ENCODE measurements at regions not wholly inside any gene's neighbourhood (a gene's known extent, or its start where the extent isn't known, plus 50 kb on each side); places are given as distances from the start of the nearest gene placed in this dataset.

DNA sequence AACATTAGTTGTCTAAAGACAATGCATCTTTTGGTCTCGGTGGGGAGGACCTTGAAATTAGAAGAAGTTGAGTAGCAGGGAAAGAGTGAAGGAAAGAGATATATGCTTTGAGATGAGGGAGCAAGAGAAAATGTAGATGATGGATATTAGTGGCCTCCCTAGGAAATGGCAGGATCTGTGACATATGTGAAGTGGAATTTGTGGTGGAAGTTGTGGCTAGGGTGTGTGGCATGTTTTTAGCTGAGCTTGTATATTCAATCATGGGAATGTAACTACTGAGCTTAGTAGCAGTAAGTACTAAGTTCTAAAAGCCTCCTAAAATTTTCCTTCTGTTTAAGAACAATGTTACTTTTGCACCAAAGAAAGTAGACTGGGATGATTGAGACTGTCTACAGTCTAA is 382.8 kb upstream of the CTSO start:
- H3K4me3 ChIP-seq: no peak overlapping the region
- no peak overlapping the region for H3K27ac ChIP-seq
- H3K9me3 ChIP-seq: no peaks in the 10 kb centered on the region
- no peaks in the 10 kb centered on the region for H3K36me3 ChIP-seq
- no peak for DNase-seq (ENCODE audit: low spot score in 2 of 2)
- H3K4me1 ChIP-seq: no peaks in the 10 kb centered on the region
- TF ChIP-seq POLR2A (IDR thresholded peaks at IDR 0.05) (no peak), EP300 (IDR thresholded peaks at IDR 0.05) (no peak)
- TF ChIP-seq, protein P1, sequence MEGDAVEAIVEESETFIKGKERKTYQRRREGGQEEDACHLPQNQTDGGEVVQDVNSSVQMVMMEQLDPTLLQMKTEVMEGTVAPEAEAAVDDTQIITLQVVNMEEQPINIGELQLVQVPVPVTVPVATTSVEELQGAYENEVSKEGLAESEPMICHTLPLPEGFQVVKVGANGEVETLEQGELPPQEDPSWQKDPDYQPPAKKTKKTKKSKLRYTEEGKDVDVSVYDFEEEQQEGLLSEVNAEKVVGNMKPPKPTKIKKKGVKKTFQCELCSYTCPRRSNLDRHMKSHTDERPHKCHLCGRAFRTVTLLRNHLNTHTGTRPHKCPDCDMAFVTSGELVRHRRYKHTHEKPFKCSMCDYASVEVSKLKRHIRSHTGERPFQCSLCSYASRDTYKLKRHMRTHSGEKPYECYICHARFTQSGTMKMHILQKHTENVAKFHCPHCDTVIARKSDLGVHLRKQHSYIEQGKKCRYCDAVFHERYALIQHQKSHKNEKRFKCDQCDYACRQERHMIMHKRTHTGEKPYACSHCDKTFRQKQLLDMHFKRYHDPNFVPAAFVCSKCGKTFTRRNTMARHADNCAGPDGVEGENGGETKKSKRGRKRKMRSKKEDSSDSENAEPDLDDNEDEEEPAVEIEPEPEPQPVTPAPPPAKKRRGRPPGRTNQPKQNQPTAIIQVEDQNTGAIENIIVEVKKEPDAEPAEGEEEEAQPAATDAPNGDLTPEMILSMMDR (IDR thresholded peaks at IDR 0.05): no peak
- H3K27me3 ChIP-seq: no peaks in the 10 kb centered on the region
- WGBS, 2 donors: 80 to 92% methylated on average over 1 of the region's 1 CpG

DNA sequence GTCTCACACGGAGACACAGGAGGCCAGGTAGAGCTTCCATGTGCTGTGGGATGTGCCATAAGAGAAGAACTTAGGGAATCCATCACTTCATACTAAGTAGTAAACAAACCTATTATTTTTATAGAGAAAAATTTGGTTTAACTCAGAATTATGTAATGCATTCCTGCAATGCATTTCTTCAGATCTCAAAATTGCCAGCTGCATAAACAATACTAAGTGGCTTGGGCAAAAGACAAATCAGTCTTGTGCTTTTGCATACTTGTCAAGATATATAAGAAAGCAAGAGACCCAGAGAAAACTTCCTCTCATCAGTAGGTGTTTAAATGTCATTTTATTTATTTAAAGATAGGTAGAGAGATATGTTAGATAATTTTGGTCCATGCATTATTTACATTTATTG is 382.1 kb upstream of the CTSO start:
- Histone ChIP-seq H3K27me3 (no peaks in the 10 kb centered on the region), H3K36me3 (no peaks in the 10 kb centered on the region), H3K4me1 (no peaks in the 10 kb centered on the region), H3K4me3 (no peak overlapping the region), H3K9me3 (no peaks in the 10 kb centered on the region), H3K27ac (no peak overlapping the region)
- no peak for DNase-seq (ENCODE audit: low spot score in 2 of 2)
- 75 to 95% methylated on average over 1 of the region's 1 CpG for WGBS, 2 donors
- TF ChIP-seq, protein P1 (IDR thresholded peaks at IDR 0.05): no peak
- no peak for TF ChIP-seq POLR2A (IDR thresholded peaks at IDR 0.05)
- no peak for TF ChIP-seq EP300 (IDR thresholded peaks at IDR 0.05)

DNA sequence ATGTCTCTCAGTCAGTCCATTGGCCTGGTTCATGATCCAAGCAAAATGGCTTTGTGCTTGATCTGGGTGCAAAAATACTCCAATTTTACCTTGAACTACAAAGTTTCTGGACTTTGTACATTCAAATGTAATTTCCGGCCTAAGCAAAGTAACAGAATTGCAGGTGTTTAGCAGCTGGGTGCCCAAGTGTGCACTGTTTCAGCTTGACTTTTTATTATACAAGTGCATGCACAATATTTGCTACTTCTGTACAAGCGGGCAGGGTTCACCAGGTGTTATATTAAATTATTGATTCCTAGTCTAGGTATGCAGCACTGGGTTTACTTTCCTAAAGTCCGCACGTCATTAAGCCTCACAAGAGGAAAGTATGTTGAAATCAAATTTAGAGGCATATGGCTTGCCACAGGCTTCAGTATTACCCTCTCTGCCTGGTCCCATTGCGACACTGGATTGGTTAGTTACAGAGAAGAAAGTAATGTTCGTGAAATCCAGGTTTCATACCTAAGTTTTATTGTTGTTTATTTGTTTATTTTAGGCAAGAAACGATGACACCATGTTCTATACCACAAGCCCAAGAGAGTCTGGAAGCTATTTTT is 376.9 kb upstream of the CTSO start:
- TF ChIP-seq EP300 (IDR thresholded peaks at IDR 0.05): no peak
- TF ChIP-seq, protein P1 (IDR thresholded peaks at IDR 0.05): no peak
- TF ChIP-seq POLR2A (IDR thresholded peaks at IDR 0.05): no peak
- 77 to 79% methylated on average over 7 of the region's 7 CpGs for WGBS, 2 donors
- Histone ChIP-seq H3K27ac (no peak overlapping the region), H3K36me3 (no peaks in the 10 kb centered on the region), H3K4me3 (no peak overlapping the region), H3K27me3 (no peaks in the 10 kb centered on the region), H3K9me3 (no peaks in the 10 kb centered on the region), H3K4me1 (no peaks in the 10 kb centered on the region)
- DNase-seq (ENCODE audit: low spot score in 2 of 2): no peak

DNA sequence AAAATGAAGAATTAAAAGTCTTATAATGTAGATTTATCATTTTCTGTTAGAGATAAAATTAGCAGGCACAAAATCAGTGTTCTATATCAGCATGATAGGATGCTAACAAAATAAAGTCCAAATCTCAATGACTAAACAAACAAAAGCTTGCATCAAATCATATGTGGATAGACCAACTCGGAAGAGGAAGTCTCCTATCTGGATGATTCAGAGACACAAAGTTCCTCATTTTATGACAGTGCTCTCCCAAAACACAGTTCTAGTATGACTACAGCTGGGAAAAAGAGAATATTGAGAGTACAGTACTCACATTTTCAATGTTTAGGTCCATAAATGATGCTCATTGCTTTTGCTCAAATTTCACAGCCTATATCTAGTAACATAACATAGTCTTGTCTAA is 376.1 kb upstream of the CTSO start:
- WGBS, 2 donors: 46% methylated on average over 1 of the region's 1 CpG
- TF ChIP-seq, protein P1 (IDR thresholded peaks at IDR 0.05): no peak
- TF ChIP-seq EP300 (IDR thresholded peaks at IDR 0.05): no peak
- TF ChIP-seq POLR2A (IDR thresholded peaks at IDR 0.05): no peak
- no peaks in the 10 kb centered on the region for H3K36me3 ChIP-seq

DNA sequence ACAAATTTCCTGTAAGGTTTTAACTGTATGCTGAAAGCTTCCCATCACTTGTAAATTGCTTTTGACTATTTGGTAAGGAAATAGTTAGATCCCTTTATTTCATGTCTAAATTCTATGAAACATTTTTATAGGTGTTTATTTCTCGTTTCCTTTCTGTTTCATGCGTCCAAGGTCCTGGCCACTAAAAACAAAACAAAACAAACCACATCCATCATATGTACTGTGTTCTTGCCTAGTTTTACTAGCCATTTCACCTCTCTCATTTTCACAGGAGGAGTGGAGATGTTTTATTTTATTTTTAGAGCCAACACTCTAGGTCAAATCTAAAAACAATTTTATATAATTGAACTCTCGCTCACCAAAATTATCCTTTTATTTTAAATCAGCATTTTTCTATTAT is 375.2 kb upstream of the CTSO start:
- Histone ChIP-seq H3K27ac (no peak overlapping the region), H3K36me3 (no peaks in the 10 kb centered on the region), H3K9me3 (no peaks in the 10 kb centered on the region), H3K4me1 (no peaks in the 10 kb centered on the region), H3K4me3 (no peak overlapping the region), H3K27me3 (no peaks in the 10 kb centered on the region)
- DNase-seq (ENCODE audit: low spot score in 2 of 2): no peak
- TF ChIP-seq EP300 (IDR thresholded peaks at IDR 0.05) (no peak), POLR2A (IDR thresholded peaks at IDR 0.05) (no peak)
- TF ChIP-seq, protein P1 (IDR thresholded peaks at IDR 0.05): no peak
- 74 to 79% methylated on average over 3 of the region's 3 CpGs for WGBS, 2 donors

More for the DNA sequence above, 376.1 kb upstream of the CTSO start:
- DNase-seq (ENCODE audit: low spot score in 2 of 2): no peak
- no peaks in the 10 kb centered on the region for H3K9me3 ChIP-seq
- H3K4me1 ChIP-seq: no peaks in the 10 kb centered on the region
- no peaks in the 10 kb centered on the region for H3K27me3 ChIP-seq
- H3K4me3 ChIP-seq: no peak overlapping the region
- H3K27ac ChIP-seq: no peak overlapping the region
